WERI-Rb-1 (cell line): ENCODE measurements at regions not wholly inside any gene's neighbourhood (a gene's known extent, or its start where the extent isn't known, plus 50 kb on each side); places are given as distances from the start of the nearest gene placed in this dataset.

Experiments used
- DNase-seq: peaks from one replicate; pipeline ENCODE4 v3.0.0-alpha.2; 2020
- H3K27ac ChIP-seq: fragments of 250-450 bp; sonication (Bioruptor Pico); 2 replicates; pipeline ENCODE4 v1.5.1; 2020; ENCODE audit warnings: mild to moderate bottlenecking, moderate library complexity
- H3K27me3 ChIP-seq: fragments of 250-450 bp; sonication (Bioruptor Pico); 2 replicates; pipeline ENCODE4 v1.5.1; 2021; ENCODE audit warnings: mild to moderate bottlenecking, low read depth, moderate library complexity; ENCODE audit not compliant: insufficient read depth, severe bottlenecking
- H3K36me3 ChIP-seq: fragments of 250-450 bp; sonication (Bioruptor Pico); 2 replicates; pipeline ENCODE4 v1.5.1; 2020; ENCODE audit warnings: mild to moderate bottlenecking, moderate library complexity
- H3K4me3 ChIP-seq: 2 replicates; pipeline ENCODE4 v1.5.1; 2011; ENCODE audit warnings: low read depth, mild to moderate bottlenecking, control low read depth, low read length
- H3K9me3 ChIP-seq: fragments of 250-450 bp; sonication (Bioruptor Pico); 2 replicates; pipeline ENCODE4 v1.5.1; 2021; ENCODE audit warnings: mild to moderate bottlenecking, moderate library complexity; ENCODE audit not compliant: severe bottlenecking
- TF ChIP-seq, protein P1 (sequence below): IDR thresholded peaks from 2 replicates; pipeline ENCODE4 v1.5.1; 2011; ENCODE audit warnings: low read depth, mild to moderate bottlenecking, control low read depth, inconsistent platforms, low read length

- no peak for DNase-seq
- Histone ChIP-seq H3K36me3 (no peaks in the 10 kb centered on the region), H3K27ac (no peak overlapping the region), H3K4me3 (no peak overlapping the region), H3K27me3 (peaks cover 13% of the 10 kb centered on the region), H3K9me3 (no peaks in the 10 kb centered on the region)
- TF ChIP-seq, protein P1, sequence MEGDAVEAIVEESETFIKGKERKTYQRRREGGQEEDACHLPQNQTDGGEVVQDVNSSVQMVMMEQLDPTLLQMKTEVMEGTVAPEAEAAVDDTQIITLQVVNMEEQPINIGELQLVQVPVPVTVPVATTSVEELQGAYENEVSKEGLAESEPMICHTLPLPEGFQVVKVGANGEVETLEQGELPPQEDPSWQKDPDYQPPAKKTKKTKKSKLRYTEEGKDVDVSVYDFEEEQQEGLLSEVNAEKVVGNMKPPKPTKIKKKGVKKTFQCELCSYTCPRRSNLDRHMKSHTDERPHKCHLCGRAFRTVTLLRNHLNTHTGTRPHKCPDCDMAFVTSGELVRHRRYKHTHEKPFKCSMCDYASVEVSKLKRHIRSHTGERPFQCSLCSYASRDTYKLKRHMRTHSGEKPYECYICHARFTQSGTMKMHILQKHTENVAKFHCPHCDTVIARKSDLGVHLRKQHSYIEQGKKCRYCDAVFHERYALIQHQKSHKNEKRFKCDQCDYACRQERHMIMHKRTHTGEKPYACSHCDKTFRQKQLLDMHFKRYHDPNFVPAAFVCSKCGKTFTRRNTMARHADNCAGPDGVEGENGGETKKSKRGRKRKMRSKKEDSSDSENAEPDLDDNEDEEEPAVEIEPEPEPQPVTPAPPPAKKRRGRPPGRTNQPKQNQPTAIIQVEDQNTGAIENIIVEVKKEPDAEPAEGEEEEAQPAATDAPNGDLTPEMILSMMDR, result no peak
Measured at GRCh38 chrX:122245175-122245574, 938.9 kb upstream of the GRIA3 start.

DNA sequence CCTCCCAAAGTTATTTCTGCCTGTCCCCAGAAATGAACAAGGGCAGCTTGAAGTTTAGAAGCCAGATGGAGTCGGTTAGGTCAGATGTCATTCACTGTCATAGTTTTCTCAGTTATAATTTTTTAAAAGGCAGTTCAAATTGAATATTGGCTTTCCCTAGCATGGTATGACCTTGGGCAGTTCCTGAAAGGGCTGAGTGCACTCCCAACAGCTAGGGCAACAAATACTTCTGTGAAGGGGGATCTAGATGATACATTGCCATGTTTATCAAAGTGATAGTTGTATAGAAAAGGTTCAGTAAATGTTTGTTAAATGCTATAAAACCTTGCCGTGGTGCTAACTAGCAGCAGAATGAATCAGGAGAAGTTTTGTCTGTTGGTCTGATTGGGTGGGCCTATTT is 938.1 kb upstream of the GRIA3 start:
- H3K4me3 ChIP-seq, result no peak overlapping the region

DNA sequence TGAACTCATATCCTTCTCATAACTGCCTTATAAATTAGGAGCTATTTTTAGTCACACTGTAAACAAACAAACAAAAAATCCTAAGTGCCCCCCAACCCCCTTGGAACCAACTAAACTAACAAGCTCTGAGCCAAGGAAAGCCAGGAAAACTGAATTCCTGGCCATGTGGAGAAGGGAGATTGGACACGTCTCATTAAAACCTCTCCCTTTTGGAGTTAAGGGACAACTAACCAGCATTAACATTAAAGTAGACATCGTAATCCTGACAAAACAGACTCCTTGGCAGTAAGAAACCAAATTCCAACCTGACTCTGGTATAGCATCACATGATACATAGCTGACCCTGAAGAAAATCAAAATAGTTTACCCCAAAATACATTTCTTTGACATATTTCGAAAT is 937.1 kb upstream of the GRIA3 start:
- no peak for DNase-seq
- Histone ChIP-seq H3K9me3 (no peaks in the 10 kb centered on the region), H3K27ac (no peak overlapping the region), H3K27me3 (peaks cover 13% of the 10 kb centered on the region), H3K36me3 (no peaks in the 10 kb centered on the region), H3K4me3 (no peak overlapping the region)
- TF ChIP-seq, protein P1, result no peak

More for the DNA sequence above, 938.1 kb upstream of the GRIA3 start:
- DNase-seq, result no peak
- no peak overlapping the region for H3K27ac ChIP-seq
- TF ChIP-seq, protein P1, result no peak
- H3K27me3 ChIP-seq, result peaks cover 13% of the 10 kb centered on the region
- H3K36me3 ChIP-seq, result no peaks in the 10 kb centered on the region
- H3K9me3 ChIP-seq, result no peaks in the 10 kb centered on the region

- TF ChIP-seq, protein P1, result no peak
- Histone ChIP-seq H3K27me3 (peaks cover 19% of the 10 kb centered on the region), H3K36me3 (no peaks in the 10 kb centered on the region), H3K4me3 (no peak overlapping the region), H3K9me3 (no peaks in the 10 kb centered on the region), H3K27ac (no peak overlapping the region)
- no peak for DNase-seq
Measured at GRCh38 chrX:122248681-122249080, 935.4 kb upstream of the GRIA3 start.

DNA sequence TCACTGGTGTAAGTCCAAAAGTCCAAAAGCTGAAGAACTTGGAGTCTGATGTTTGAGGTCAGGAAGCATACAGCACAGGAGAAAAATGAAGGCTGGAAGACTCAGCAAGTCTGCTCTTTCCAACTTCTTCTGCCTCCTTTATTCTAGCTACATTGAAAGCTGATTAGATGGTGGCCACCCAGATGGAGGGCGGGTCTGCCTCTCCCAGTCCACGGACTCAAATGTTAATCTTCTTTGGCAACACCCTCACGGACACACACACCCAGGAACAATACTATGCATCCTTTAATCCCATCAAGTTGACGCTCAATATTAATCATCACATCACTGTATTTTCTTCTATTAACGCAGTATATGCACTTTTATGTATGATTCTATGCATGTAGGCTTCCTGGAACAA is 931.6 kb upstream of the GRIA3 start:
- peaks cover 16% of the 10 kb centered on the region for H3K27me3 ChIP-seq
- TF ChIP-seq, protein P1, result no peak
- no peak overlapping the region for H3K27ac ChIP-seq
- H3K9me3 ChIP-seq, result no peaks in the 10 kb centered on the region
- H3K36me3 ChIP-seq, result no peaks in the 10 kb centered on the region
- no peak overlapping the region for H3K4me3 ChIP-seq
- DNase-seq, result no peak

- Histone ChIP-seq H3K9me3 (no peaks in the 10 kb centered on the region), H3K27ac (no peak overlapping the region), H3K4me3 (no peak overlapping the region), H3K27me3 (peaks cover 17% of the 10 kb centered on the region), H3K36me3 (no peaks in the 10 kb centered on the region)
- TF ChIP-seq, protein P1, result no peak
- no peak for DNase-seq
Measured at GRCh38 chrX:122268353-122268752, 915.7 kb upstream of the GRIA3 start.
